Esophagus muscularis mucosa (tissue), 4 donors: ENCODE measurements at regions not wholly inside any gene's neighbourhood (a gene's known extent, or its start where the extent isn't known, plus 50 kb on each side); places are given as distances from the start of the nearest gene placed in this dataset.

ENCODE experiments used
- EP300 ChIP-seq: sonication (generic); formaldehyde crosslinking; IDR thresholded peaks from one replicate; pipeline ENCODE4 v1.6.1; 2017; ENCODE audit warnings: antibody characterized with exemption
- POLR2A ChIP-seq: fragments of 450-650 bp; IDR thresholded peaks from one replicate; pipeline ENCODE4 v1.6.1; 2017; ENCODE audit warnings: antibody characterized with exemption, moderate library complexity, mild to moderate bottlenecking, low read depth
- TF ChIP-seq, protein P1 (sequence below), 3 experiments: fragments of 200-600 bp in 2 of 3; fragments of 450-650 bp in 1 of 3; sonication (generic) in 2 of 3; IDR thresholded peaks; one replicate each; pipeline ENCODE4 v1.5.1; 2017 to 2019; ENCODE audit warnings: antibody characterized with exemption in 3 of 3, mild to moderate bottlenecking in 2 of 3, moderate library complexity in 1 of 3

DNA sequence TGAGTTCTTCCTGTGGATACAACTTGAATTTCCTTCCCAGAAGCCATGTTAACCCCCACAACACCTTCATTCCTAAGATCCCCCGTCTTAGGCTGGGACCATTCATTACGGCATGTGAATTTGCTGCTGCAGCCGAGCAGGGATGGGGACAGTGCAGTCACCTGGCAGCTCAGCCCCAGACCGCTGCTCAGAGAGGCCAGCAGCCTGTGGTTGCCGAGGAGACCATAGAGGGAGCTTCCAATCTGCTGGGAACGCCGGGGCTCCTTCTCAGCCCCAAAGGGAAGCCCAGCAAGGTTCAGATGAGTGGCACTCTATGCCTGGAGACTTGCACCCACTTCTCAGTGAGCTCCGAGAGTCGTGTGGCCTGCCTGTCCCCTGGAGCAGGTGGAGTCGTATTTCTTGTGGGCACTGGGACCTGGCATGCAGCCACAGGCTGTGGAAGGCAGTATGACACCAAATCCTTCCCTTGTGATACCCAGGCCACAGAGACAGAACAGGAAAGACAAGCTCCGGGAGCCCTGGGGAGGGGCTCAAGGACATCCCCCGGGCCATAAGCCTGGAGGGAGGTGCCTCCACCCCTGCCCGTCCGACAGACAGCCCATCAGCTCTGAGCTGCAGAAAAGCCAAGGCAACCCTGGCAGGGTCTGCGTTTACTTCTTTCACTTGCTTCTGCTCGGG, 167.3 kb downstream of the FAM43A start:
- TF ChIP-seq EP300 (no peak), POLR2A (no peak)
- TF ChIP-seq, protein P1, sequence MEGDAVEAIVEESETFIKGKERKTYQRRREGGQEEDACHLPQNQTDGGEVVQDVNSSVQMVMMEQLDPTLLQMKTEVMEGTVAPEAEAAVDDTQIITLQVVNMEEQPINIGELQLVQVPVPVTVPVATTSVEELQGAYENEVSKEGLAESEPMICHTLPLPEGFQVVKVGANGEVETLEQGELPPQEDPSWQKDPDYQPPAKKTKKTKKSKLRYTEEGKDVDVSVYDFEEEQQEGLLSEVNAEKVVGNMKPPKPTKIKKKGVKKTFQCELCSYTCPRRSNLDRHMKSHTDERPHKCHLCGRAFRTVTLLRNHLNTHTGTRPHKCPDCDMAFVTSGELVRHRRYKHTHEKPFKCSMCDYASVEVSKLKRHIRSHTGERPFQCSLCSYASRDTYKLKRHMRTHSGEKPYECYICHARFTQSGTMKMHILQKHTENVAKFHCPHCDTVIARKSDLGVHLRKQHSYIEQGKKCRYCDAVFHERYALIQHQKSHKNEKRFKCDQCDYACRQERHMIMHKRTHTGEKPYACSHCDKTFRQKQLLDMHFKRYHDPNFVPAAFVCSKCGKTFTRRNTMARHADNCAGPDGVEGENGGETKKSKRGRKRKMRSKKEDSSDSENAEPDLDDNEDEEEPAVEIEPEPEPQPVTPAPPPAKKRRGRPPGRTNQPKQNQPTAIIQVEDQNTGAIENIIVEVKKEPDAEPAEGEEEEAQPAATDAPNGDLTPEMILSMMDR (IDR thresholded peaks at IDR 0.05), result no peak
